Astrocyte (in vitro differentiated cells and primary cell): ENCODE measurements at regions not wholly inside any gene's neighbourhood (a gene's known extent, or its start where the extent isn't known, plus 50 kb on each side); places are given as distances from the start of the nearest gene placed in this dataset.

Experiments used
- DNase-seq: peaks from one replicate; pipeline ENCODE4 v3.0.0-alpha.2; 2010; ENCODE audit warnings: low read depth
- FAIRE-seq: peaks from 2 replicates; lab custom pipeline; 2011; peaks lifted over from hg19 to GRCh38; lab: Jason Lieb, UNC
- H2AFZ ChIP-seq: 2 replicates; pipeline ENCODE4 v1.6.0; 2012; ENCODE audit warnings: low read depth, low read length, inconsistent platforms
- H3K27ac ChIP-seq: 2 replicates; pipeline ENCODE4 v1.5.1; 2011; ENCODE audit warnings: low read depth, low read length, inconsistent platforms
- H3K27me3 ChIP-seq: 2 replicates; pipeline ENCODE4 v1.6.0; 2011; ENCODE audit warnings: low read length, inconsistent platforms; ENCODE audit not compliant: insufficient read depth
- H3K36me3 ChIP-seq: 2 replicates; pipeline ENCODE4 v1.5.1; 2011; ENCODE audit warnings: low read length, inconsistent platforms; ENCODE audit not compliant: insufficient read depth
- H3K4me1 ChIP-seq: 2 replicates; pipeline ENCODE4 v1.5.1; 2011; ENCODE audit warnings: low read length, inconsistent platforms; ENCODE audit not compliant: insufficient read depth
- H3K4me2 ChIP-seq: 2 replicates; pipeline ENCODE4 v1.6.0; 2012; ENCODE audit warnings: low read length, inconsistent platforms
- H3K4me3 ChIP-seq: 2 replicates; pipeline ENCODE4 v1.5.1; 2011; ENCODE audit warnings: low read depth, mild to moderate bottlenecking, low read length, inconsistent platforms; ENCODE audit not compliant: insufficient read depth
- H3K79me2 ChIP-seq: 2 replicates; pipeline ENCODE4 v1.6.0; 2012; ENCODE audit warnings: mild to moderate bottlenecking, low read length, inconsistent platforms; ENCODE audit not compliant: insufficient read depth
- H3K9ac ChIP-seq: 2 replicates; pipeline ENCODE4 v1.6.0; 2012; ENCODE audit warnings: mild to moderate bottlenecking, low read length, inconsistent platforms
- H3K9me3 ChIP-seq: 2 replicates; pipeline ENCODE4 v1.5.1; 2012; ENCODE audit warnings: low read depth, mild to moderate bottlenecking, low read length, inconsistent platforms; ENCODE audit not compliant: insufficient read depth
- H4K20me1 ChIP-seq: 2 replicates; pipeline ENCODE4 v1.6.0; 2012; ENCODE audit warnings: low read length, inconsistent platforms; ENCODE audit not compliant: insufficient read depth
- H3K27ac Mint-ChIP-seq: one replicate; pipeline ENCODE4 v1.8.0; 2021; ENCODE audit warnings: mild to moderate bottlenecking, mixed read lengths; ENCODE audit not compliant: unreplicated experiment
- H3K27me3 Mint-ChIP-seq: one replicate; pipeline ENCODE4 v1.8.0; 2021; ENCODE audit warnings: low read depth, mixed read lengths; ENCODE audit not compliant: unreplicated experiment
- H3K36me3 Mint-ChIP-seq: one replicate; pipeline ENCODE4 v1.8.0; 2021; ENCODE audit warnings: low read depth, mixed read lengths; ENCODE audit not compliant: unreplicated experiment
- H3K4me1 Mint-ChIP-seq: one replicate; pipeline ENCODE4 v1.8.0; 2021; ENCODE audit warnings: low read depth, mixed read lengths; ENCODE audit not compliant: unreplicated experiment
- H3K4me3 Mint-ChIP-seq: one replicate; pipeline ENCODE4 v1.8.0; 2021; ENCODE audit warnings: mild to moderate bottlenecking, moderate library complexity, mixed read lengths; ENCODE audit not compliant: unreplicated experiment
- H3K9me3 Mint-ChIP-seq: one replicate; pipeline ENCODE4 v1.8.0; 2021; ENCODE audit warnings: mild to moderate bottlenecking, mixed read lengths; ENCODE audit not compliant: unreplicated experiment
- EZH2 ChIP-seq: IDR thresholded peaks from 2 replicates; pipeline ENCODE4 v1.6.1; 2012; ENCODE audit warnings: mild to moderate bottlenecking, low read length, inconsistent platforms; ENCODE audit not compliant: insufficient read depth
- TF ChIP-seq, protein P1 (sequence below): IDR thresholded peaks from 2 replicates; pipeline ENCODE4 v1.5.1; 2011; ENCODE audit warnings: low read depth, mild to moderate bottlenecking, inconsistent platforms, low read length, moderate library complexity; ENCODE audit not compliant: insufficient read depth

- Mint-ChIP-seq H3K27me3 (no peaks in the 10 kb centered on the region), H3K4me3 (no peak overlapping the region), H3K9me3 (peaks cover 8% of the 10 kb centered on the region), H3K36me3 (no peaks in the 10 kb centered on the region), H3K27ac (no peak overlapping the region), H3K4me1 (no peaks in the 10 kb centered on the region)
- DNase-seq (no peak), FAIRE-seq (no peak)
- TF ChIP-seq, protein P1, sequence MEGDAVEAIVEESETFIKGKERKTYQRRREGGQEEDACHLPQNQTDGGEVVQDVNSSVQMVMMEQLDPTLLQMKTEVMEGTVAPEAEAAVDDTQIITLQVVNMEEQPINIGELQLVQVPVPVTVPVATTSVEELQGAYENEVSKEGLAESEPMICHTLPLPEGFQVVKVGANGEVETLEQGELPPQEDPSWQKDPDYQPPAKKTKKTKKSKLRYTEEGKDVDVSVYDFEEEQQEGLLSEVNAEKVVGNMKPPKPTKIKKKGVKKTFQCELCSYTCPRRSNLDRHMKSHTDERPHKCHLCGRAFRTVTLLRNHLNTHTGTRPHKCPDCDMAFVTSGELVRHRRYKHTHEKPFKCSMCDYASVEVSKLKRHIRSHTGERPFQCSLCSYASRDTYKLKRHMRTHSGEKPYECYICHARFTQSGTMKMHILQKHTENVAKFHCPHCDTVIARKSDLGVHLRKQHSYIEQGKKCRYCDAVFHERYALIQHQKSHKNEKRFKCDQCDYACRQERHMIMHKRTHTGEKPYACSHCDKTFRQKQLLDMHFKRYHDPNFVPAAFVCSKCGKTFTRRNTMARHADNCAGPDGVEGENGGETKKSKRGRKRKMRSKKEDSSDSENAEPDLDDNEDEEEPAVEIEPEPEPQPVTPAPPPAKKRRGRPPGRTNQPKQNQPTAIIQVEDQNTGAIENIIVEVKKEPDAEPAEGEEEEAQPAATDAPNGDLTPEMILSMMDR = no peak
- TF ChIP-seq EZH2 = no peak
- H3K27ac ChIP-seq = no peak overlapping the region
- no peak overlapping the region for H3K4me3 ChIP-seq
- H3K4me1 ChIP-seq = no peaks in the 10 kb centered on the region
- no peak overlapping the region for H3K4me2 ChIP-seq
- no peaks in the 10 kb centered on the region for H4K20me1 ChIP-seq
- H3K9me3 ChIP-seq = no peaks in the 10 kb centered on the region
- no peaks in the 10 kb centered on the region for H3K27me3 ChIP-seq
- no peaks in the 10 kb centered on the region for H3K79me2 ChIP-seq
- no peak overlapping the region for H3K9ac ChIP-seq
- no peaks in the 10 kb centered on the region for H3K36me3 ChIP-seq
- H2AFZ ChIP-seq = no peak overlapping the region
These were observed 717.1 kb upstream of the HS3ST1 start for GRCh38 chr4:12145768-12146167.

- Mint-ChIP-seq H3K27ac (no peak overlapping the region), H3K9me3 (peaks cover 5% of the 10 kb centered on the region), H3K36me3 (no peaks in the 10 kb centered on the region), H3K4me3 (no peak overlapping the region), H3K27me3 (no peaks in the 10 kb centered on the region), H3K4me1 (no peaks in the 10 kb centered on the region)
- Histone ChIP-seq H3K4me1 (no peaks in the 10 kb centered on the region), H4K20me1 (no peaks in the 10 kb centered on the region), H3K9me3 (no peaks in the 10 kb centered on the region), H3K36me3 (no peaks in the 10 kb centered on the region), H3K4me2 (no peak overlapping the region), H3K4me3 (no peak overlapping the region), H3K79me2 (no peaks in the 10 kb centered on the region), H3K27ac (no peak overlapping the region), H2AFZ (no peak overlapping the region), H3K27me3 (no peaks in the 10 kb centered on the region), H3K9ac (no peak overlapping the region)
- FAIRE-seq = no peak
- DNase-seq = no peak
- TF ChIP-seq, protein P1 = no peak
- no peak for TF ChIP-seq EZH2
These were observed 716.4 kb upstream of the HS3ST1 start for GRCh38 chr4:12145106-12145505.

DNA sequence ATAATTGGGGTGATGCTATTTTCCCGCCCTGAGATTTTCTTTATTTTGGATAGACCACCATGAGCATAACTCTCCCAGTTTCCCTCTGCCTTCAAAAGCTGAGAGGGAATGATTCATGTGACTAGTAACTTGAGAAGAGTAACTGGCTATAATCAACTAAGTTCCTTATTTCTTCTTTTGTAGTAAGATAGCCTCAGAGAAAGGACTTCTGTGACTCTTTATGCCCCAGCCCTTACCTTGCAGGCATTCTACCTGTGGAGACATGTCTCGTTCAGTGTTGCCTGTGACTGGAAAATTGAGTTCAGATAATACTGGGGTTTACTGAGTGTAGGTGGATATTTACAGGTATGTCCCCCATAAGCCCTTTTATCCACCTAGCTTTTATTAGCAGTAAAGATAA is 715.4 kb upstream of the HS3ST1 start:
- H3K4me3 Mint-ChIP-seq = no peak overlapping the region
- no peaks in the 10 kb centered on the region for H3K36me3 Mint-ChIP-seq
- H3K27me3 Mint-ChIP-seq = no peaks in the 10 kb centered on the region
- peaks cover 5% of the 10 kb centered on the region for H3K9me3 Mint-ChIP-seq
- no peaks in the 10 kb centered on the region for H4K20me1 ChIP-seq
- H3K4me1 ChIP-seq = no peaks in the 10 kb centered on the region
- H2AFZ ChIP-seq = no peak overlapping the region
- DNase-seq (no peak), FAIRE-seq (no peak)
- no peak overlapping the region for H3K27ac Mint-ChIP-seq
- H3K79me2 ChIP-seq = no peaks in the 10 kb centered on the region
- no peaks in the 10 kb centered on the region for H3K4me1 Mint-ChIP-seq
- no peaks in the 10 kb centered on the region for H3K27me3 ChIP-seq
- H3K9me3 ChIP-seq = no peaks in the 10 kb centered on the region
- TF ChIP-seq EZH2 = no peak
- TF ChIP-seq, protein P1 = no peak
- H3K4me3 ChIP-seq = no peak overlapping the region
- H3K9ac ChIP-seq = no peak overlapping the region
- no peak overlapping the region for H3K4me2 ChIP-seq
- no peak overlapping the region for H3K27ac ChIP-seq
- no peaks in the 10 kb centered on the region for H3K36me3 ChIP-seq
